Endothelial cell of umbilical vein (primary cell): ENCODE measurements at regions not wholly inside any gene's neighbourhood (a gene's known extent, or its start where the extent isn't known, plus 50 kb on each side); places are given as distances from the start of the nearest gene placed in this dataset.

Experiments
- BruUV-seq: library from RNA; stranded (reverse); fragments of 400-500 nt; replicated peaks from 2 replicates; lab custom pipeline; 2021; lab: Mats Ljungman, UMichigan
- CTCF ChIA-PET: fragments of 300-600, 350-600 bp; sonication (Branson Sonifier 250); formaldehyde crosslinking; loops from one replicate; lab custom pipeline; 2021; ENCODE audit warnings: antibody characterized with exemption, inconsistent platforms; lab: Charles Lee
- POLR2A ChIA-PET: fragments of 300-600, 350-600 bp; sonication (Branson Sonifier 250); formaldehyde crosslinking; loops from one replicate; lab custom pipeline; 2021; ENCODE audit warnings: antibody characterized with exemption, inconsistent platforms; lab: Charles Lee
- DNase-seq: peaks from one replicate; pipeline ENCODE4 v3.0.0-alpha.2; 2011; ENCODE audit warnings: low read depth, low spot score
- FAIRE-seq: peaks from 2 replicates; lab custom pipeline; 2011; peaks lifted over from hg19 to GRCh38; lab: Jason Lieb, UNC
- H2AFZ ChIP-seq: 2 replicates; pipeline ENCODE4 v1.6.0; 2012; ENCODE audit warnings: low read depth, low read length, control low read depth, inconsistent platforms
- H3K27ac ChIP-seq: 2 replicates; pipeline ENCODE4 v1.5.1; 2011; ENCODE audit warnings: low read depth, mild to moderate bottlenecking, control low read depth, low read length, moderate library complexity; ENCODE audit not compliant: insufficient read depth
- H3K27me3 ChIP-seq, 2 experiments: 2 replicates each; pipeline versions ENCODE4 v1.6.0 to v1.6.1; 2011; ENCODE audit warnings: low read length in 2 of 2, mixed read lengths in 1 of 2; ENCODE audit not compliant: control insufficient read depth in 2 of 2, insufficient read depth in 2 of 2
- H3K36me3 ChIP-seq, 2 experiments: 2 replicates in 1 of 2; 3 replicates in 1 of 2; pipeline ENCODE4 v1.5.1; 2011; ENCODE audit warnings: low read length in 2 of 2, mild to moderate bottlenecking in 1 of 2, moderate library complexity in 1 of 2; ENCODE audit not compliant: control insufficient read depth in 2 of 2, insufficient read depth in 2 of 2; ENCODE audit errors: extremely low read depth in 1 of 2
- H3K4me1 ChIP-seq: 3 replicates; pipeline ENCODE4 v1.5.1; 2011; ENCODE audit warnings: mild to moderate bottlenecking, low read length; ENCODE audit not compliant: control insufficient read depth, insufficient read depth; ENCODE audit errors: extremely low read depth
- H3K4me2 ChIP-seq: 2 replicates; pipeline ENCODE4 v1.6.1; 2011; ENCODE audit warnings: low read length, control low read depth, mixed read lengths; ENCODE audit not compliant: insufficient read depth
- H3K4me3 ChIP-seq, 3 experiments: fragments of 200-600 bp in 1 of 3; sonication (generic), shearing (Covaris generic) in 1 of 3; replicated peaks in 1 of 3; 2 replicates each; pipeline ENCODE4 v1.5.1; 2011 to 2016; ENCODE audit warnings: control low read depth in 3 of 3, low read length in 3 of 3, mild to moderate bottlenecking in 2 of 3, inconsistent platforms in 1 of 3, low read depth in 1 of 3, moderate library complexity in 1 of 3; ENCODE audit not compliant: insufficient read depth in 1 of 3
- H3K79me2 ChIP-seq: 2 replicates; pipeline ENCODE4 v1.6.0; 2012; ENCODE audit warnings: low read length, inconsistent platforms; ENCODE audit not compliant: control insufficient read depth, insufficient read depth
- H3K9ac ChIP-seq: replicated peaks from 2 replicates; pipeline ENCODE3; 2011; ENCODE audit warnings: low read length, control low read depth; ENCODE audit not compliant: insufficient read depth; ENCODE audit errors: extremely low read depth
- H3K9me1 ChIP-seq: replicated peaks from 3 replicates; pipeline ENCODE4 v1.6.0; 2011; ENCODE audit warnings: mild to moderate bottlenecking, low read length; ENCODE audit not compliant: control insufficient read depth, insufficient read depth; ENCODE audit errors: extremely low read depth
- H3K9me3 ChIP-seq: replicated peaks from 2 replicates; pipeline ENCODE4 v1.5.1; 2012; ENCODE audit warnings: low read length, inconsistent platforms; ENCODE audit not compliant: control insufficient read depth, insufficient read depth
- H4K20me1 ChIP-seq: replicated peaks from 2 replicates; pipeline ENCODE3; 2011; ENCODE audit warnings: mild to moderate bottlenecking, low read length; ENCODE audit not compliant: control insufficient read depth, insufficient read depth; ENCODE audit errors: extremely low read depth
- EZH2 ChIP-seq: IDR thresholded peaks from 2 replicates; pipeline ENCODE4 v1.6.1; 2012; ENCODE audit warnings: borderline replicate concordance, low read depth, mild to moderate bottlenecking, moderate library complexity, low read length, inconsistent platforms; ENCODE audit not compliant: severe bottlenecking
- FOS ChIP-seq: IDR thresholded peaks from 2 replicates; pipeline ENCODE4 v1.6.1; 2011; ENCODE audit warnings: mild to moderate bottlenecking, low read length, moderate library complexity, borderline replicate concordance; ENCODE audit not compliant: insufficient read depth
- GATA2 ChIP-seq: IDR thresholded peaks from 2 replicates; pipeline ENCODE4 v1.7.0; 2011; ENCODE audit warnings: low read depth, mild to moderate bottlenecking, moderate library complexity, mixed read lengths, low read length; ENCODE audit not compliant: insufficient read length, insufficient read depth
- MYC ChIP-seq: IDR thresholded peaks from one replicate; pipeline ENCODE4 v1.6.1; 2011; ENCODE audit warnings: mild to moderate bottlenecking, low read depth, low read length
- POLR2A ChIP-seq: IDR thresholded peaks from 2 replicates; pipeline ENCODE4 v1.6.1; 2012; ENCODE audit warnings: low read depth, mild to moderate bottlenecking, control low read depth, low read length
- POLR2AphosphoS5 ChIP-seq: IDR thresholded peaks from 2 replicates; pipeline ENCODE4 v1.6.1; 2012; ENCODE audit warnings: low read depth, mild to moderate bottlenecking, control low read depth, low read length, moderate library complexity; ENCODE audit not compliant: insufficient read depth
- dilution Hi-C: fragments of 300-500 bp; cut with MboI; formaldehyde crosslinking; loops from one replicate; pipeline ENCODE4 v1.15.0; 2019; ENCODE audit warnings: low sequenced_read_pairs; ENCODE audit not compliant: extremely low pct_ligation_motif_present
- intact Hi-C: fragments of 100-400 bp; cut with micrococcal nuclease; formaldehyde crosslinking; loops from one replicate; pipeline ENCODE4 v1.10.0; 2022
- TF ChIP-seq, protein P1 (sequence below), 2 donors: IDR thresholded peaks; 1 replicate in 1 of 2; 2 replicates in 1 of 2; pipeline ENCODE4 v1.5.1; 2011; ENCODE audit warnings: low read length in 2 of 2, mild to moderate bottlenecking in 2 of 2, moderate library complexity in 2 of 2, control low read depth in 1 of 2, inconsistent platforms in 1 of 2, low read depth in 1 of 2; ENCODE audit not compliant: insufficient read depth in 1 of 2; ENCODE audit errors: extremely low read depth in 1 of 2
- TF ChIP-seq, protein P2 (sequence below): IDR thresholded peaks from 2 replicates; pipeline ENCODE4 v1.6.1; 2011; ENCODE audit not compliant: insufficient read depth, insufficient read length

DNA sequence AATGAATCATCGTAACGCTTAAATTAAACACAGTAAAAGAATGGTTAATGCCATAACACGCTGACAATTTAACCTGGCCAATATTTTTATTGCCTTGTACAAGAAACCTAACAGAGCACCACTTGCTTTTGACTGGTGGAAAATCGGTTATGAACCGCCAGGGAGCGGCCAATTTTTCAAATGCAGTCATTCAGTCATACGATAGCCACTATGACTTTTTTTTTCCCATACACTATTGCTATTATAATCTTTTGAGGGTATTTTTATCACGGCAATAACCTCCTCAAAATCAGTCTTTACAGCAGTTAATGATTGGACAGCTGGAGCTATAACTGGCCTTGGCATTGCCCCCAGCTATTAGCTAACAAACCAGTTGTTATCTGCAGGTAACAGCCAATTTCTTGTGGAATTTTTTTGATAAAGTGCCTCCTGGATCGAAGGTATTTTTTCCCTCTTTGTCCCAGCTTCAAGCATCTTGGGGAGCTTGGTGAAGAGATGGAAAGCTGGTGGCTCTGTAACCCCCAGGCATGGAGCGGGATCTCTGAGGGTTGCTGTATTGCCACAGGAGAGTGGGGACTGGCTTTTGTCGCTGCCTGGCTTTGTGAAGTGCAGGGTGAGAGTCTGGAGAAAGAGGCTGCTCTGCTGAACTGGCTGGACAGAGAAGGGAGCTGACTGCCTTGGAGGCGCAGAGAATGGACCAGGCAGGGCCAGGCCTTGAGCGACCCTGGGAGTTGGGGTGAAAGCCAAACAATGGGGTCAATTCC lies 198.4 kb upstream of the ZNF536 start:
- H3K4me2 ChIP-seq = no peak overlapping the region
- H2AFZ ChIP-seq = no peak overlapping the region
- no peaks in the 10 kb centered on the region for H3K79me2 ChIP-seq
- H4K20me1 ChIP-seq = no peaks in the 10 kb centered on the region
- ChIA-PET CTCF (no interaction called here), POLR2A (no interaction called here)
- no peaks in the 10 kb centered on the region for H3K27me3 ChIP-seq
- no peaks in the 10 kb centered on the region for H3K36me3 ChIP-seq
- BruUV-seq = no TSS peak
- TF ChIP-seq, protein P1, sequence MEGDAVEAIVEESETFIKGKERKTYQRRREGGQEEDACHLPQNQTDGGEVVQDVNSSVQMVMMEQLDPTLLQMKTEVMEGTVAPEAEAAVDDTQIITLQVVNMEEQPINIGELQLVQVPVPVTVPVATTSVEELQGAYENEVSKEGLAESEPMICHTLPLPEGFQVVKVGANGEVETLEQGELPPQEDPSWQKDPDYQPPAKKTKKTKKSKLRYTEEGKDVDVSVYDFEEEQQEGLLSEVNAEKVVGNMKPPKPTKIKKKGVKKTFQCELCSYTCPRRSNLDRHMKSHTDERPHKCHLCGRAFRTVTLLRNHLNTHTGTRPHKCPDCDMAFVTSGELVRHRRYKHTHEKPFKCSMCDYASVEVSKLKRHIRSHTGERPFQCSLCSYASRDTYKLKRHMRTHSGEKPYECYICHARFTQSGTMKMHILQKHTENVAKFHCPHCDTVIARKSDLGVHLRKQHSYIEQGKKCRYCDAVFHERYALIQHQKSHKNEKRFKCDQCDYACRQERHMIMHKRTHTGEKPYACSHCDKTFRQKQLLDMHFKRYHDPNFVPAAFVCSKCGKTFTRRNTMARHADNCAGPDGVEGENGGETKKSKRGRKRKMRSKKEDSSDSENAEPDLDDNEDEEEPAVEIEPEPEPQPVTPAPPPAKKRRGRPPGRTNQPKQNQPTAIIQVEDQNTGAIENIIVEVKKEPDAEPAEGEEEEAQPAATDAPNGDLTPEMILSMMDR (IDR thresholded peaks at IDR 0.05; ENCODE audit: extremely low read depth in 1 of 2, insufficient read depth in 1 of 2, low read depth in 1 of 2, low read length in 2 of 2) = no peak
- no peak for TF ChIP-seq POLR2AphosphoS5
- TF ChIP-seq POLR2A = no peak
- no peak for TF ChIP-seq MYC
- intact Hi-C loops = no loop called here
- no peak overlapping the region for H3K9ac ChIP-seq
- dilution Hi-C loops = no loop called here
- peaks cover 2% of the 10 kb centered on the region for H3K9me3 ChIP-seq
- no peaks in the 10 kb centered on the region for H3K9me1 ChIP-seq
- DNase-seq (no peak), FAIRE-seq (no peak)
- no peaks in the 10 kb centered on the region for H3K4me1 ChIP-seq
- H3K4me3 ChIP-seq = no peak overlapping the region
- no peak overlapping the region for H3K27ac ChIP-seq

DNA sequence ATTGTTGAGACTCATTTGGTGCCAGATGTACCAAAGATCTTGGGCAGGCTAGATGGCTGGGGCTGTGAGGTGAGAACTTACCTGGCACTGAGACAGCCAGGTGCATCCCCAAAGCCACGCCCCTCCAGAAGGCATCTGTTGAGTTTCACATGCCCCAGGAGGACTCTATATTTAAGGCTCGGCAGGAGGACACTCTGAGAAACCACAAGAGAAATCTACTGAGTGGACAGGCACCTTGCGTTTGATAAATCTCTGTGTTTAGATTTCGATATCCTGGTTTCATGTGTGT lies 197.9 kb upstream of the ZNF536 start:
- DNase-seq (no peak), FAIRE-seq (no peak)
- dilution Hi-C loops (no loop called here), intact Hi-C loops (no loop called here)
- H3K4me1 ChIP-seq = no peaks in the 10 kb centered on the region
- no peaks in the 10 kb centered on the region for H3K79me2 ChIP-seq
- H3K27ac ChIP-seq = no peak overlapping the region
- H3K27me3 ChIP-seq = no peaks in the 10 kb centered on the region
- no peak overlapping the region for H3K9ac ChIP-seq
- BruUV-seq = no TSS peak
- TF ChIP-seq EZH2 (no peak), MYC (no peak), POLR2AphosphoS5 (no peak), FOS (no peak), GATA2 (no peak)
- TF ChIP-seq, protein P2, sequence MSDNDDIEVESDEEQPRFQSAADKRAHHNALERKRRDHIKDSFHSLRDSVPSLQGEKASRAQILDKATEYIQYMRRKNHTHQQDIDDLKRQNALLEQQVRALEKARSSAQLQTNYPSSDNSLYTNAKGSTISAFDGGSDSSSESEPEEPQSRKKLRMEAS = no peak
- TF ChIP-seq, protein P1 (IDR thresholded peaks at IDR 0.05; ENCODE audit: extremely low read depth in 1 of 2, insufficient read depth in 1 of 2, low read depth in 1 of 2, low read length in 2 of 2) = no peak
- H3K4me3 ChIP-seq = no peak overlapping the region
- H3K9me1 ChIP-seq = no peaks in the 10 kb centered on the region
- no peak overlapping the region for H2AFZ ChIP-seq
- H3K9me3 ChIP-seq = peaks cover 2% of the 10 kb centered on the region
- CTCF ChIA-PET = no interaction called here
- no peaks in the 10 kb centered on the region for H4K20me1 ChIP-seq
- POLR2A ChIA-PET = no interaction called here
- no peak overlapping the region for H3K4me2 ChIP-seq
- no peaks in the 10 kb centered on the region for H3K36me3 ChIP-seq
